GM18858 (cell line): ENCODE measurements at regions not wholly inside any gene's neighbourhood (a gene's known extent, or its start where the extent isn't known, plus 50 kb on each side); places are given as distances from the start of the nearest gene placed in this dataset.

Experiments
- ATAC-seq: cut with Tn5 transposase; IDR thresholded peaks from one replicate; pipeline ENCODE4 v1.9.1; 2021; ENCODE audit not compliant: unreplicated experiment

DNA sequence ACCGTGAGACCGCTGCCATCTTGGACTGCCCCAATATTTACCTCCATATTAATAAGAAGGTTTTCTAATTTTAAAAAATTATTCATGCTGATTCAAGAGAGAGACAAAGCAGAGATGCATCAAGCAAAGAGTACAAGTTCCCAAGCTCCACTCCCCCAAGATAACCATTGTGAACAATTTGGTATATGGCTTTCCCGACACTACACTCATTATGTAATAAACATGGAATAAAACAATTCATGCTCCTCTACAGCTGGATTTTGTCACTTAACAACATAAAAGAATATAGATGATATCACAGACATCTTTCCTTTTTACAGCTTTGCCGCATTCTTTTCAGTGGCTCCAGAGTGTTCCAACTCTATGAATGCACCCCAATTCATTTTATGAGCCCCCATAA lies 307.6 kb downstream of the FGFR2 start:
- no peak for ATAC-seq

DNA sequence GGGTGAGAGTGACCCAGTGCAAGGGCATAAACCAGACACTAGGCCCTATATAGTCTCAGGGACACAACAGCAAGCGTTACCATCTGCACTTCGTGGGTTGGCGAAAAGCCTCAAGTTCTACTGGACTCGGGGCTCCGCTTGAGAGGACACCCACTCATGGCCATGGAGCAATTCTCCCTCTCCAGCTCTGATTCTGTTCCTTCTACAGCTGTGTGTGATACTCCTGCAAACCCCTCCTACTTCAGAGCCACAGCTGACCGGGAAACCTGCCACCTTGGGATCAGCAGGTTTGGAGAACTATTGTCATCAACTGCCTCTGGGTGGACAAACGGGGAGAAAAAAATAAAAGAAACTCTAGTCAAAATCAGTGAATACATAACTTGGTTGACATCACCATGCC lies 306.9 kb downstream of the FGFR2 start:
- ATAC-seq = no peak

DNA sequence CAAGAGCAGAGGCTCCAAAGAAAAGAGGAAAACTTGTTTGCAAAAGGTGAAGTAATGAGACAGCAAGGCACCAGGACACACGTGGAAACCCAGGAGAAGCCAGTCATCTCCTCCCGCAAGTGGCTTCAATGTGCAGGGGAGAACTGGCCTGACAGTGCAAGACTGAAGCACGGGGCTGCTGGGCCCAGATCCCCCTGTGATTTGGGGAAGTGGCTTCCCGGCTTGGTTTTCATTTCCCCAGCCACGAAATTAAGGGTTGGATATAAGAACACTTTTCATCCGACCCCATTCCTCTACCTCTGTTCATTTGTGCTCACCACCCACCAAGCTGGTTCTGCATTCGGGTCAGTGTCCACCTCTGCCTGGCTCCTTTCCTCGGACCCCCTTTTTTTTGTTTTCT lies 306.4 kb downstream of the FGFR2 start:
- ATAC-seq = no peak

DNA sequence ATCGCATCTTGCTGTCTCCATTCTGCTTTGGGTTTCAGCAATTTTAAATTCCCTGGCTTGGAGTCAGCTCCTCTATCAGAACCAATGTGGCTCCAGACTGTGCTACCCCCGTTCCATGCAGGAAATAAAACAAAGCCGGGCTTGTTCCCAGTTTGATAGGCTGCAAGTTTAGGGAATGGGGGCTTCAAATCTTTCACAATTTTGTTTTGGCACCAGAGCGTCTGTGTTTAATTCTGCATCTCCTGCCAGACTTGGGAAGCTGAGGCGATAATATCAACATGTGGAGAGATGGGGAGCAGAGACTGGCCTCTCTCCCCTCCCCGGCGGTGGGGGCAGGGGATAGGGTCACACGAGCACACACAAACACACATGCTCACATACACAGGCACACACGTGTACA lies 305.9 kb downstream of the FGFR2 start:
- no peak for ATAC-seq

DNA sequence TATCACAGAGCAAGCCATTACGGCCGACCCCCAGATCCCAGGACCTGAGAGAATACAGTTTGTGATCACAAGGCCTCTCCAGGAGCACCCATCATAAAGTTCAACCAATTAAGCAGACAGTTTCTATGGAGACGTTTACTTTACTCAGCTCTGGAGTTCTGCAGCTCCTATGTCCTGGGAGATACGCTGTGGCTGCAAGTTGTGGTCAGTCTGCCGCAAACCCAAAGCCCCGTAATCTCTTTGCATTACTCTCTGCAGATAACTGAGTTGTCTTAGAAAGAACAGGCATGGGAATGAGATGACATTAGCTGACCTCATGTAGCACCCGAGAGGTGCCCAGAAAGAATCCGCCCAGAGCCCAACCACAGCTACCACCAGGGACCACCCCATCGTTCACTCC lies 305.1 kb downstream of the FGFR2 start:
- no peak for ATAC-seq

DNA sequence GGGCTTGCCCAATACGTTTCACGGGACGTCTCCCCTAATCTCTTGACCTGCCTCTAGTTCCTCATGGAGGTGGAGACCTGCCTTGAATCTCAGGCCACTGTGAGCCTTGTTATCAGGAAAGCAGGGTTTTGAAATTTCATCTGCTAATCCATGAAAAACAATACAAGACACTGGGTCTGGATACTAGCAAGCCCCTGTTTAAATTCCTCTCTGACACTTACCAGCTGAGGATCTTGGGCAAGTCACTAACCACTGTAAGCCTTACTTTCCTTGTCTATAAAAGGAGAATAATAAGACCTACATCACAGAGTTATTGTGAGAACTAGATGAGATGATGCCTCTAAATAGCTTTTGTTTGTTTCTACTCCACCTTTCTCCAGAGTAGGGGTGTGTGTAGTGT lies 303.6 kb downstream of the FGFR2 start:
- no peak for ATAC-seq

DNA sequence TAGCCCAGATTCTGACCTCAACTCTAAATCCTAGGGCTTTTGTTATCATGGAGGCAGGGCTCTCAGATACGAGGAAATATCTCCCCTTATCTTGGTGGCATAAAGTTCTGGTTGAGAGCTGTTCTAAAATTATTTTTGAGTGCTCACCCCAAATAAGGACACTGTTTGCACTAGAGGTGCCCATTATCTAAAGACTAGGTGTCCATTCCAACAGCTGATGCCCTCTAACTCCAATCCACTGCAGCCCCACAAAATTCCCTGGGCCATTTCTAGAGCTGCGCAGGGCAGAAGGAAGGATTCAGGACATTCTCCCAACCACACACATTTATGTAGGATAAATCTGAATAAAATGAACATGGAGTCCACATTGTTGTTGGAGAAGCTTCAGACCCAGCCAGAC lies 301.9 kb downstream of the FGFR2 start:
- no peak for ATAC-seq

DNA sequence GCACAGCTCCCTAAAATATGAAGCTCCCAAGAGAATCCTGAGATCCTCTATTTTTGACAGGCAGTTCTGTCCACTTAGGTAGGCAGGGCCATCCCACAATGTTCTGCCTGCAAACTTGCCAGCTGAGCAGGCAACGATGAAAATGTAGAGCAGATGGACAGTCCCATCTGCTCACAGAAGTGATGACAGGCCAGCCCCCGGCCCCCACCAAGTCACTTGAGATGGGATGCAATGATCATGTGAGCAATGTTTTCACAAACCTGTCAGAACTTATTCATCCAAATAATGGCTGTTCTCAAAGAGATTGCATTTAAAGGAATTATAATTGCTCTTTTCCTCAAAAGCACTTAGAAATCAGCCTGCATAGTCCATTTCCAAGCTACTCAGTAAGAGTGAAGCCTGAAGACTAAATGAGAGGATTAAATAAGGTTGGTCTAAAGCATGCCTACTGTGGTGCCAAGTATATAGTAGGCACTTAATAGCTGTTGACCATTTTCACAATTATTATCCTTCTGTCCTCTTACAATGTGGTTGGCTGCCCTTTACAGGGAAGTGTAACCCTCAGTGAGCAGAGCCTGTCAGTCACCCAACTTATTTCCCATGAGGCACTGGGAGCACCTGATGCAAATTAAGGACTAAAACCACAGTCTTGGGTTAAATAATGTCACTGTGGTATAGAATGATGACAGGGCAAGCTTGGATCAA lies 301.2 kb downstream of the FGFR2 start:
- ATAC-seq = no peak

DNA sequence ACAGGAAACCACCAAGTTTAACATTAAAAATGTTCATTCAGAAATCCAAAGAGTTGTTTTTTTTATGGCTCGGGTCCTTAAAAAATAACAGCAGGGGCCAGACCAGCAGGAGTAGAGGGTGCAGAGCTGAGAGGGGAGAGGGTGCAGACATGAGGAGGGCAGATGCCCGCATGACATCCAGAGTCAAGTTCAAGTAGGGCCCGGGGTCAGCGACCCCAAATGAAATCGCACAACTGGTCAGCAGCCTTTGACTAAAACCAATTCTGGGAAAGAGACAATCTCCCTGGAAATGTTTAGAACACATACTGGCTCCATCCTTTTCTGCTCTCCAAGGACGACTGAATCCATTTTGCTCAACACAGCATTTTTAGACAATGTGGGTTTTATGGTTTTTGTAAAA lies 297.5 kb downstream of the FGFR2 start:
- no peak for ATAC-seq

DNA sequence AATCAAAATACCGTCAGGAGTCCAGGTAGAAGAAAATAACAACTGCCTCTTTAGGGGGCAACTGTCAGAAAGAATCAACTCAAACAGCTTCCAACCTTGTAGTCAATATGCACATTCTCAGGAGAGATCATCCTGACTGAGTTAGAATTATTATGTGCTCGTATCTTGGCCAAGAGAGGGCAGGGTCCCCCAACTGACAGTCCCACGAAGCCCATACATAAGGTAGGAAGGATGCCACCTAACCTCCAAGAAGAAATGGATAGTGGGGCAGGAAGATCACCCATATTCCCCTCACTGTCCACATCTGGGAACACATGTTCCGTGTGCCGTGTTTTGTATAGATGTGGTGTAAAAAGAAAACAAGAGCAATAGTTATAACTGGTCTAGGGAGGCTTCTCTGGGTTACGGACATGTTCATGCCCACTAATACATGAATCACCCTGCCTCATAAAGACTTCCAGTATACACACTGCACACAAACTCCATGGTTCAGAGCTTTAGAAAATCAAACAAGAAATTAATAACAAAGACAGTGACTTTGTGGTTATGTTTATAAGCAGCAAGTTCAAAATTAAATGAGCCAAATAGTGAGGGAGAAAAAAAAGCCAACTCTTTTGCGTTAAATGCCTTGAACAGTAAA lies 295.6 kb downstream of the FGFR2 start:
- ATAC-seq = no peak

DNA sequence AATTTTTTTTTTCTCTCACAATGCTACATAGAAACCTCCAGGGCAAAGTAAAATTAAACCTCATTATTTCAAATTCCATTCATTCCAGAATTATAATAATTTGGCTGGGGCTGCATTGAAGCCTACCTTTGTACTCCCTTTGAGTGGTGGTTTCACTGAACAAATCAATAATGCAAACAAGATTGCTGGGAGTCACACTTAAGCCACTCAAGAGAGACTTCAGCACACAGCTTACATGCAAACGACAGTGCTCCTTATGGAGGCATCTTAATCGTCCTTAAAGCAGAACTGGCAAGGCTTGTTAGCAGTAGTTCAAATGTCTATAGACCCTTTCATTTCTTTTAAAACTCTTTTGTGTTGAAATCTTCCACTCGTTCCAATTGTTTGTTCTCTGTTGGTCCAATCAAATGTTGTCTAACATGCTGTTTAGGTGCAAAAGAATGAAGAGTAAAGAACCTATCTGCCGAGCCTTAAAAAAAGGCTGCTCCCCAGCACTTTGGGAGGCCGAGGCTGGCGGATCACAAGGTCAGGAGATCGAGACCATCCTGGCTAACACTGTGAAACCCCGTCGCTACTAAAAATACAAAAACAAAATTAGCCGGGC lies 294.9 kb downstream of the FGFR2 start:
- no peak for ATAC-seq

DNA sequence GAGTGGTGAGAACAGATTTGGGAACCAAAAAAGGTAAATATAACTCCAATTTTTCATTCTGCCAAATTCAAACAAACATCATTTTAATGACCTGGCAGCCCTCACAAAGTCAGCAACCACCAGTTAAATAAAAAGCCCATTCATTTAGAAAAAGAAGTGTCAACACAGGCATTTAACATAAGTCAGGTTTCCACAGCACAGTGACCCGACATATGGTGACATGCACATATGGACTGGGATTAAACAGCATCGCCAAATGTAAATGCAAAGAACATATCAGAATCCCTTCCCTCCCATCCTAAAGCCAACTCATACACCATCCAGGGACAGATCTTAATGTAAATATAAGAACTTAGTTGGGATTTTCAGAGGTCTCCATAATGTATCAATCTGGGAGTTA lies 293.2 kb downstream of the FGFR2 start:
- no peak for ATAC-seq

DNA sequence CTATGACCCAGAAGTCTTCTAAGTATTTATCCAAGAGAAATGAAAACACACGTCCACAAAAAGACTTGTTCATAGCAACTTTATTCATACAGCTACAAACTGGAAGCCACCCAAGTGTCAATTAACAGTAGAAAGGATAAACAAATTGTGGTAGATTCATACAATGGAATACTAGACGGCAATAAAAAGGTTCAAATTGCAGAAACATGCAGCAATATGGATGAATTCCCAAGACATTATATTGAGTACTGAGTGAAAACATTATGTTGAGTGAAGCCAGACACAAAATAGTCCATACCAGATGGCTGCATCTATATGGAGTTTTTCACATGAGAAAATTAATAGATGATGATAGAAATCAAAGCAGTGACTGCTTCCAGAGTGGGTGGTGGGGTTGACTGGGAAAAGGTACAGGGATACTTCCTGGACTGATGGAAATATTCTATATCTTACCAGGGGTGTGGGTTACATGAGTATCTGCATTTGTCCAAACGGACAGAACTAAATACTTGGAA lies 292.0 kb downstream of the FGFR2 start:
- ATAC-seq = no peak

DNA sequence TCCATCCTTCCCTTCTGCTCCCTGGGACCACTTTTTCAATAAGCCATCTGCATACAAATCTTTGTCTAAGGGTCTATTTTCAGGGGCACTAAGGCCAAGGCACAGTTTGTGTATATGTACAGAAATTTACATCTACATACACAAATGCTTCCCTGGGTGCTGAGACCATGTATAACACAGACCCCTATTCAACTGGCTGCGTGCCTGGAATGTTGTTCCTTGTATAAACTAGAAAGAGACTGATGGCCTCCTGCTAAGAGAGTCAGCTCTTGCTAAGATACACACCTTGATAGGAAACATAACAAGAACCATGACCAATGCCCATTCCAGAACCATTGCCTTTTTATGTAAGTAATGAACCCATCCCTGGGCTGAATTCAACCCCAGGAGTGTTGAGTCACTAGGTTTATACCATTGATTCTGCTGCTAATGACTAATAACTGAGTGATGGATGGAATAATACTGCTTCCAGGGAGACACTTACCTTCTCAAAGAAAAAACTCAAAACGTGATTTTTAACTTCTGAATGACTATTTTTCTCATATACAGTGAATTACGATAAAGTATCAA lies 290.7 kb downstream of the FGFR2 start:
- ATAC-seq = no peak

DNA sequence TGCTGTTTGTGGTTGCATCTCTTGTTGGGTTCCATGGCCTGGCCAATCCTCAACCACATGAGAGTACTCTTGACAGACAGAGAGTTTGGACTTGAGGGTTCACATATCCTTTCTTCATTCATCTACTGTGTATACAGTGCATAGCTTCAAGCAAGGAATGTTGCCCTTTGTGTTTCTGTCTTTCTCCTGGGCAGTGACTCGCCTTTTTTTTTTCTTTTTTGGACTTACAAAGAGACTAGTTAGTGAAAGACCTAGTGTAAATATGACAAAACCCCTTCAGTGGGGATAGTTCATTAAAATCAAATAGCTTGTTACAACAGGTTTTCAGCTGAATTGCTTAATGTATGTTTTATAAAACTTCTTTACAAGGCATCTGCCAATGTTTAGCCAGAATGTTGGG lies 290.2 kb downstream of the FGFR2 start:
- no peak for ATAC-seq

DNA sequence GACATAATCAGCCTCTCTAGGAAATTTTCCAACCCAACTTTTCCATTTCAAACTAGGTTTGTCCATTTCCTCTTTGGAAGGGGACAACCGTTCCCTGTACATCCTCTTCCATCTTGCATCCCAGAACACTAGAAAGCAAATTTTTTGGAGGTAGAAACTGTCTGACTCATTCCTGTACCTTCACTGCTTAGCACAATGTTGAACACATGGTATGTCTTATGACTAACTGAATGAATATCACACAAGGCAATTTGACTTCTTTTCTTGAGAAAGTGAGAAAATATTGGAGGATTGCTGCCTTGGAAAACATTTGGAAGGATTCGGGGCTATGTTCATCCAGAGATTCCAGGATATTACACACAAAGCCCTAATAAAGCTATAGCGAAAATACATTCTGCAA lies 289.1 kb downstream of the FGFR2 start:
- no peak for ATAC-seq

DNA sequence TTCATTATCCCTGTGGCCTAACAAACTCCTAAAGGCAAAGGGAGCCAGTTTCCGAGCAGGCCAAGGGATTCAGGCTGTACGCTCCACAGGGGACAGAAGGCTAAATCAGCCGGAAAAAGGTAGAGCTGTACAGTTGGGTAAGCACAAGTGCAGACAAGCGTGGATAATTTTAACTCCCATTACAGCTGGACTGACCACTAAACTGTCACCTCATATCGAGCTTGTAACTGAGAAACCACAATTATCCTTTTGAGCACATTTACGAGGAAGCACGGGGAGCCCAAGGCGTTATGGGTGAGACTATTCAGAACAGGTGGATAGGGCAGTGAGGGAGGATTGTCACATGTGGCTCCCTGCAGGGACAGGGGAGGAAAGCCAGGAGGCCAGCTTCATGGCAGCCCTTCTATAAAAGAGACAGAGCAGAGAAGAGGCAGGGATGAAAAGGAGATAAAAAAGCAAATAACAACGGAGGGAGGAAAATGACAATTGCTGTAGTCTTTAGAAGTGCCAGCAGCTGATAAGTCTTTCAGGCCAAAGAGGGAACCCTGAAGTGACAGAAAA lies 288.0 kb downstream of the FGFR2 start:
- ATAC-seq = no peak

DNA sequence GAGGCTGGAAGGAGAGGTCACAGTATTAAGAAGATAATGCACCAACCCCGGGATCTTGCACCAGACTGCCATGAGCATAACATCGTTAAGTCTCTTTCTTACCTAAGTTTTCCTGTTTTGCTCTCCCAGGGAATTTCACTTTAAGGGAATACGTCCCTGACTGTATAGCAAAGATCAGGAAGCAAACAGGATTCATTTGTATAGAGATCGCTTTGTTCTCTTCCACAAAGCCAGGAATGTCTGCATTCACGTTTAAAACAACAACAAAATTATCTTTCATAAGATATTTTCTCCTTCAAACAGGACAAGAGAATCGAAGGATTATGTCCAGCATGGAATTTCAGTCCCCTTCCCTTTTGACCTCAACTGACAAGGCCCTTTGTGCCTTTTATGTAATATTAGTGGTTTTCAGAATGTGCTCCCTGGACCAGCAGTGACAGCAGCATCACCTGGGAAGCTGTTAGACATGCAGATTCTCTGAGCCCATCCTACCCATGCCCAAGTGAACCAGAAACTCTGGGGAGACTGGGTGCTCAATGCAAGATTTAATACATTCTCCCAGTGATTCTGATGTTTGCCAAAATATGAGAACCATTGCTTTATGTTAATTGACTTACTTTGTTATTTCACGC lies 286.3 kb downstream of the FGFR2 start:
- ATAC-seq = no peak

DNA sequence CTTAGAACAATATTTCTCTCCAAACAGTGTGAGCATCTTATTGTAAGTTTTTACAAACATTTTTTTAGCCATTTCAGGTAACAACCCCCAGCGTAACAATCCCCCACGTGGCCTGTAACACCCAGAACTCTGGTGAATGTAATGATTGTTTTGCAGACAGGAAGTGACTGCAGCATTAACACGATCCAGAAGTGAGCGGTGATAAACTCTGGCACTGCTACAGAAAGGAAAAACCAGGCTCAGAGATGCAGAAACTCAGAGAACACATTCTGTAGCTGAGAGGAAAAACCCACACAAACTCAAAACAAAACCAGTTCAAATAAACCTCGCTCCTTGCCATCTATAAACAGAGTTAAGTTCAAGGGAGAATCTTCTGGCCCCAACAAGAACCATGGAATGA lies 285.7 kb downstream of the FGFR2 start:
- no peak for ATAC-seq

DNA sequence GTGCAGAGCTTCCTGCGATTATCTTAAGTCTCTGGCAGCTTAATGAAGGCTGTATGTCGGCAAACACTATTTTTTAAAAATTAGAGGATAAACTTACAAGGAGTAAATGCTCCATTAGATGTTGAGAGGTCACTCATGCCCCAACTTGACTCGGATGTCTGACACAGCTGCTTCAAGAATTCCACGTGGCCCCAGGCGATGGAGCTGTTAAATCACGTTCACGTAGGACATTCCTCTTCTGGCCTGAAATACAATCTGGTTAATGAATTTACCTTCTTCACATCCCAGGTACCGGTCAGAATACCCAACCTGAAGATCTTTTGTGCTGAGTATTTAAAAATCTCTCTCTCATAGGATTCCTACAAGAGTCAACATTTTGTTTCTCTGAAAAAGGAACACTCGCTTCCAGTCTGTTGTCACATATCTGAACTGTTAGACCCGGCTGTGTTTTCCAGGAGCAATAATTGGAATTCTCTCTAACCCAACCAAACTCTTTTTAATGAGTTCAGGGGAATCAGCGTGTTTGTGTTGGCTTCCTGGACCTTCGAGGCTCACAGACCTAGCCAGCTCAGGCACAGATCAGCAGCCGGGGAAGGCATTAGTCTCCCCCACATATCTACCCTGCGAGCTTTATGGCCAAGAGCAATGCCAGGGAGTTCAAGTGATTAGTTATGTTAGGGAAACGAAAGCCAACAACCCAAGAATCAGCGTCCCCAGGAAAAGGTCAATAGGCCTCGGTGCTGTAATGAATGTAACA lies 284.9 kb downstream of the FGFR2 start:
- no peak for ATAC-seq

DNA sequence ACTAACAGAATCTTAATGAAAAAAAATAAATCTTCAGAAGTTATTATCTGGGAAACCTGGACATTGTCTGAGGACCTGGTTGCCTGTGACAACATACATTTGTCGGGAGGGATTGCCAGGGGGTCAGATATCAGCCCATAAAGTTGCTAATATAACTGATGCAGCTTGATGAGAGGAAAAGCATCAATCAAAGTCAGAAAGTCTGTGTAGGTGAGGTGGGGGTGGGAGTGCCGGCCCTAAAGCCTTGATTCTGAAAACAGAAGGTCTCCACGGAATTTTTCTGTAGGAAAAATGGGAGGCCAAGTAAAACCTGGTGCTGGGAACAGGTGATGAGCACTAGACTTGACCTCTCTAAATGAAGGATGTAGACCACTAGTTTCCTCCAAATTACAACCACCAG lies 281.8 kb downstream of the FGFR2 start:
- ATAC-seq = no peak
